ENCODE measurements at regions not wholly inside any gene's neighbourhood (a gene's known extent, or its start where the extent isn't known, plus 50 kb on each side); places are given as distances from the start of the nearest gene placed in this dataset.
"Not testable (repeated sequence)": the region's sequence is repeated elsewhere in the genome, so short reads cannot be mapped to it uniquely, and the experiment has no call there.

- DNase-seq (ENCODE audit: low read depth): no peak
Measured at GRCh38 chr9:135173066-135173465, 85.6 kb downstream of the OLFM1 start.

- DNase-seq (ENCODE audit: low read depth): no peak
Measured at GRCh38 chr9:135174248-135174647, 86.8 kb downstream of the OLFM1 start.

GRCh38 chr9:135174981-135175380, 87.5 kb downstream of the OLFM1 start:
- no peak for DNase-seq (ENCODE audit: low read depth)

- DNase-seq (ENCODE audit: low read depth): no peak
Measured at GRCh38 chr9:135176284-135176683, 88.8 kb downstream of the OLFM1 start.

GRCh38 chr9:135177562-135177961, 90.1 kb downstream of the OLFM1 start:
- DNase-seq (ENCODE audit: low read depth): not testable (repeated sequence)

GRCh38 chr9:135178498-135178897, 91.0 kb downstream of the OLFM1 start:
- no peak for DNase-seq (ENCODE audit: low read depth)

- DNase-seq (ENCODE audit: low read depth): no peak
Measured at GRCh38 chr9:135179041-135179440, 91.6 kb downstream of the OLFM1 start.

GRCh38 chr9:135179976-135180375, 92.5 kb downstream of the OLFM1 start:
- DNase-seq (ENCODE audit: low read depth): no peak

- no peak for DNase-seq (ENCODE audit: low read depth)
Measured at GRCh38 chr9:135180586-135180985, 93.1 kb downstream of the OLFM1 start.

- no peak for DNase-seq (ENCODE audit: low read depth)
Measured at GRCh38 chr9:135181336-135181735, 93.9 kb downstream of the OLFM1 start.

GRCh38 chr9:135181841-135182240, 94.4 kb downstream of the OLFM1 start:
- not testable (repeated sequence) for DNase-seq (ENCODE audit: low read depth)

- no peak for DNase-seq (ENCODE audit: low read depth)
Measured at GRCh38 chr9:135183069-135183468, 95.6 kb downstream of the OLFM1 start.

- DNase-seq (ENCODE audit: low read depth): no peak
Measured at GRCh38 chr9:135183528-135184180, 96.2 kb downstream of the OLFM1 start.

GRCh38 chr9:135184181-135185053, 96.9 kb downstream of the OLFM1 start:
- DNase-seq (ENCODE audit: low read depth): no peak

- DNase-seq (ENCODE audit: low read depth): no peak
Measured at GRCh38 chr9:135185060-135185459, 97.6 kb downstream of the OLFM1 start.

GRCh38 chr9:135186248-135187164, 99.0 kb downstream of the OLFM1 start:
- no peak for DNase-seq (ENCODE audit: low read depth)

GRCh38 chr9:135187365-135187764, 99.9 kb downstream of the OLFM1 start:
- DNase-seq (ENCODE audit: low read depth): no peak

GRCh38 chr9:135188681-135189151, 101.2 kb downstream of the OLFM1 start:
- no peak for DNase-seq (ENCODE audit: low read depth)

GRCh38 chr9:135189497-135189896, 102.0 kb downstream of the OLFM1 start:
- DNase-seq (ENCODE audit: low read depth): no peak

- DNase-seq (ENCODE audit: low read depth): no peak
Measured at GRCh38 chr9:135190789-135191577, 103.5 kb downstream of the OLFM1 start.

GRCh38 chr9:135192686-135193085, 105.2 kb downstream of the OLFM1 start:
- no peak for DNase-seq (ENCODE audit: low read depth)
